RPMI7951 (cell line): ENCODE measurements at regions not wholly inside any gene's neighbourhood (a gene's known extent, or its start where the extent isn't known, plus 50 kb on each side); places are given as distances from the start of the nearest gene placed in this dataset.
A peak's percentile ranks its signal among the peaks of the same experiment; 100 is the strongest.
"Not testable (repeated sequence)": the region's sequence is repeated elsewhere in the genome, so short reads cannot be mapped to it uniquely, and the experiment has no call there.

Experiments used
- DNase-seq: peaks from one replicate; pipeline ENCODE4 v3.0.0-alpha.2; 2012; ENCODE audit warnings: low read depth

GRCh38 chr12:46087916-46088439, 97.6 kb upstream of the SCAF11 start:
- DNase-seq: no peak

GRCh38 chr12:46084666-46085631, 94.6 kb upstream of the SCAF11 start:
- no peak for DNase-seq

- no peak for DNase-seq
These were observed 92.3 kb upstream of the SCAF11 start for GRCh38 chr12:46082490-46083200.

- DNase-seq: no peak
These were observed 82.9 kb upstream of the SCAF11 start for GRCh38 chr12:46073321-46073720.

- DNase-seq: peak; percentile 76
These were observed 81.6 kb upstream of the SCAF11 start for GRCh38 chr12:46071769-46072624.

GRCh38 chr12:46071335-46071734, 81.0 kb upstream of the SCAF11 start:
- DNase-seq: no peak

- no peak for DNase-seq
These were observed 76.7 kb upstream of the SCAF11 start for GRCh38 chr12:46067094-46067493.

- no peak for DNase-seq
These were observed 75.2 kb upstream of the SCAF11 start for GRCh38 chr12:46065412-46066166.

GRCh38 chr12:46064548-46064947, 74.2 kb upstream of the SCAF11 start:
- no peak for DNase-seq

- not testable (repeated sequence) for DNase-seq
These were observed 68.3 kb upstream of the SCAF11 start for GRCh38 chr12:46058697-46059096.

- no peak for DNase-seq
These were observed 60.4 kb upstream of the SCAF11 start for GRCh38 chr12:46050805-46051204.

GRCh38 chr12:46049665-46050064, 59.3 kb upstream of the SCAF11 start:
- DNase-seq: no peak

GRCh38 chr12:46046436-46046835, 56.1 kb upstream of the SCAF11 start:
- DNase-seq: no peak

GRCh38 chr12:46043972-46044520, 53.7 kb upstream of the SCAF11 start:
- DNase-seq: no peak
